CD4-positive, alpha-beta T cell (primary cell): ENCODE measurements at regions not wholly inside any gene's neighbourhood (a gene's known extent, or its start where the extent isn't known, plus 50 kb on each side); places are given as distances from the start of the nearest gene placed in this dataset.

Experiments
- ATAC-seq: fragments of 200-7000 bp; cut with Tn5 transposase; one replicate; pipeline ENCODE4 v1.10.0; 2022; ENCODE audit warnings: mild to moderate bottlenecking; ENCODE audit not compliant: poor library complexity
- CTCF ChIA-PET: fragments of 350-600 bp; sonication (Branson Sonifier 250); formaldehyde crosslinking; loops from one replicate; lab custom pipeline; 2021; ENCODE audit warnings: antibody characterized with exemption, inconsistent platforms; lab: Charles Lee
- POLR2A ChIA-PET: fragments of 350-600 bp; sonication (Branson Sonifier 250); formaldehyde crosslinking; loops from one replicate; lab custom pipeline; 2021; ENCODE audit warnings: antibody characterized with exemption, inconsistent platforms; lab: Charles Lee
- DNase-seq, 14 experiments: peaks; one replicate each; pipeline ENCODE4 v3.0.0-alpha.2; 2013 to 2020; ENCODE audit warnings: mixed read lengths in 2 of 14
- H3K27ac ChIP-seq, 2 donors: one replicate each; pipeline versions ENCODE4 v1.5.1 to v1.7.0; 2013; ENCODE audit warnings: low read length in 2 of 2, low read depth in 1 of 2, mild to moderate bottlenecking in 1 of 2
- H3K27me3 ChIP-seq, 2 experiments: 1 replicate in 1 of 2; 2 replicates in 1 of 2; pipeline versions ENCODE4 v1.6.1 to v1.7.0; 2013; ENCODE audit warnings: low read length in 2 of 2, control low read depth in 1 of 2, mild to moderate bottlenecking in 1 of 2, moderate library complexity in 1 of 2; ENCODE audit not compliant: insufficient read depth in 2 of 2, control insufficient read depth in 1 of 2
- H3K36me3 ChIP-seq: one replicate; pipeline ENCODE4 v1.6.1; 2013; ENCODE audit warnings: low read length, control low read depth; ENCODE audit not compliant: insufficient read depth
- H3K4me1 ChIP-seq: one replicate; pipeline ENCODE4 v1.6.1; 2013; ENCODE audit warnings: low read length, control low read depth; ENCODE audit not compliant: insufficient read depth
- H3K4me3 ChIP-seq: one replicate; pipeline ENCODE4 v1.5.1; 2013; ENCODE audit warnings: mild to moderate bottlenecking, low read length, moderate library complexity
- H3K9me3 ChIP-seq, 2 experiments: 1 replicate in 1 of 2; 2 replicates in 1 of 2; pipeline versions ENCODE4 v1.6.1 to v1.7.0; 2013; ENCODE audit warnings: low read length in 2 of 2, mild to moderate bottlenecking in 2 of 2, control low read depth in 1 of 2, moderate library complexity in 1 of 2; ENCODE audit not compliant: control insufficient read depth in 1 of 2, insufficient read depth in 1 of 2
- H3K27ac Mint-ChIP-seq: one replicate; pipeline ENCODE4 v1.8.0; 2020; ENCODE audit warnings: mixed read lengths
- H3K27me3 Mint-ChIP-seq: one replicate; pipeline ENCODE4 v1.8.0; 2021; ENCODE audit warnings: mixed read lengths
- H3K36me3 Mint-ChIP-seq: one replicate; pipeline ENCODE4 v1.8.0; 2021; ENCODE audit warnings: low read depth, mixed read lengths
- H3K4me1 Mint-ChIP-seq: one replicate; pipeline ENCODE4 v1.8.0; 2021; ENCODE audit warnings: low read depth, mixed read lengths
- H3K4me3 Mint-ChIP-seq: one replicate; pipeline ENCODE4 v1.8.0; 2020; ENCODE audit warnings: mild to moderate bottlenecking, mixed read lengths
- H3K9me3 Mint-ChIP-seq: one replicate; pipeline ENCODE4 v1.8.0; 2020; ENCODE audit warnings: mixed read lengths
- intact Hi-C, 2 experiments: fragments of 100-400 bp; cut with DNase I in 1 of 2; cut with micrococcal nuclease in 1 of 2; formaldehyde crosslinking; loops; one replicate each; pipeline versions ENCODE4 v1.15.1 to v1.9.0; 2023 to 2025; cut with DNase I, micrococcal nuclease
- TF ChIP-seq, protein P1 (sequence below): fragments of 200-600 bp; IDR thresholded peaks from one replicate; pipeline ENCODE4 v1.8.0; 2022; ENCODE audit warnings: antibody characterized with exemption, mild to moderate bottlenecking

DNA sequence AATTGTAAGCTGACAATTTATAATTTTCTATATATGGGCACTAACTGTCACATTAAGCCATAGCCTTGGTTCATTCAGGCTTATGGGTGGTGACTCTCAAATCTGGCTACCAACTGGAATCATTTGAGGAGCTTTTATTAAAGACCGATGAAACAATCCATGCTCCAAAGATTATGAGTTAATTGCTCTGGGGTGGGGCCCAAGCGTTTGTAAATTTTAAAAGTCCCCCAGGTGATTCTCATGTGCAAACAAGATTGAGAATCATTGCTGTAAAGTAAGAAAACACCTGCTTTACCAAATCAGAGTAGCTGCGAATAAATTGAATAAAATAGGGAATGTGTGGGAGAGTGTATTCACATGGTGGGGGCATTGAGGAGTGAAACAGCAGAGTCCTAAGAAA is 76.1 kb upstream of the RAB27B start:
- ATAC-seq: no peak
- H3K27ac ChIP-seq: no peak overlapping the region
- H3K27me3 ChIP-seq: no peaks in the 10 kb centered on the region
- H3K4me1 ChIP-seq: no peaks in the 10 kb centered on the region
- H3K9me3 ChIP-seq: no peaks in the 10 kb centered on the region
- Mint-ChIP-seq H3K27ac (no peak overlapping the region), H3K27me3 (no peaks in the 10 kb centered on the region), H3K4me3 (no peak overlapping the region), H3K9me3 (no peaks in the 10 kb centered on the region), H3K4me1 (no peaks in the 10 kb centered on the region), H3K36me3 (no peaks in the 10 kb centered on the region)
- no peaks in the 10 kb centered on the region for H3K36me3 ChIP-seq
- TF ChIP-seq, protein P1, sequence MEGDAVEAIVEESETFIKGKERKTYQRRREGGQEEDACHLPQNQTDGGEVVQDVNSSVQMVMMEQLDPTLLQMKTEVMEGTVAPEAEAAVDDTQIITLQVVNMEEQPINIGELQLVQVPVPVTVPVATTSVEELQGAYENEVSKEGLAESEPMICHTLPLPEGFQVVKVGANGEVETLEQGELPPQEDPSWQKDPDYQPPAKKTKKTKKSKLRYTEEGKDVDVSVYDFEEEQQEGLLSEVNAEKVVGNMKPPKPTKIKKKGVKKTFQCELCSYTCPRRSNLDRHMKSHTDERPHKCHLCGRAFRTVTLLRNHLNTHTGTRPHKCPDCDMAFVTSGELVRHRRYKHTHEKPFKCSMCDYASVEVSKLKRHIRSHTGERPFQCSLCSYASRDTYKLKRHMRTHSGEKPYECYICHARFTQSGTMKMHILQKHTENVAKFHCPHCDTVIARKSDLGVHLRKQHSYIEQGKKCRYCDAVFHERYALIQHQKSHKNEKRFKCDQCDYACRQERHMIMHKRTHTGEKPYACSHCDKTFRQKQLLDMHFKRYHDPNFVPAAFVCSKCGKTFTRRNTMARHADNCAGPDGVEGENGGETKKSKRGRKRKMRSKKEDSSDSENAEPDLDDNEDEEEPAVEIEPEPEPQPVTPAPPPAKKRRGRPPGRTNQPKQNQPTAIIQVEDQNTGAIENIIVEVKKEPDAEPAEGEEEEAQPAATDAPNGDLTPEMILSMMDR: no peak
- ChIA-PET CTCF (no interaction called here), POLR2A (no interaction called here)
- intact Hi-C loops: no loop called here
- H3K4me3 ChIP-seq: no peak overlapping the region
- DNase-seq: no peak

DNA sequence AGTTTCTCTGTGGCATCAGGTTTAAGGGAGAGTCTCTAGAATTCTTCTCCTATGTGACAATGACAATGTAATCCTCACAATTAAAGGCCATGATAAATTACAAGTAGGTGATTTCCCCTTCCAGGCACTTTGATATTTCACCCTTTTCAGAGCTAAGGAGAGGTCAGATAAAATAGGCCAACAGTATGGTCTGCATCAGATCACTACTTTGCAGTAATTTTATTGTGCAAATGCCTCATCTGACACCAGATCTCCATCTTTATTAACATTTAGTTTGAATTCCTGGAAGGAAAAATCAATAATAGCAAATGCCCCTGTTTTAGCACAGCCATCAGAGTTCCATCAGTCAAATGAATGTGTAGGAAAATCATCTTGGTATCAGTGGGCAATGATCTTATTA is 72.8 kb upstream of the RAB27B start:
- no peaks in the 10 kb centered on the region for H3K36me3 ChIP-seq
- ATAC-seq (no peak), DNase-seq (no peak)
- Mint-ChIP-seq H3K9me3 (no peaks in the 10 kb centered on the region), H3K36me3 (no peaks in the 10 kb centered on the region), H3K27me3 (no peaks in the 10 kb centered on the region), H3K4me1 (no peaks in the 10 kb centered on the region), H3K4me3 (no peak overlapping the region), H3K27ac (no peak overlapping the region)
- ChIA-PET POLR2A (no interaction called here), CTCF (no interaction called here)
- TF ChIP-seq, protein P1: no peak
- H3K4me1 ChIP-seq: no peaks in the 10 kb centered on the region
- H3K9me3 ChIP-seq: no peaks in the 10 kb centered on the region
- no peaks in the 10 kb centered on the region for H3K27me3 ChIP-seq
- intact Hi-C loops: no loop called here
- H3K4me3 ChIP-seq: no peak overlapping the region
- no peak overlapping the region for H3K27ac ChIP-seq

DNA sequence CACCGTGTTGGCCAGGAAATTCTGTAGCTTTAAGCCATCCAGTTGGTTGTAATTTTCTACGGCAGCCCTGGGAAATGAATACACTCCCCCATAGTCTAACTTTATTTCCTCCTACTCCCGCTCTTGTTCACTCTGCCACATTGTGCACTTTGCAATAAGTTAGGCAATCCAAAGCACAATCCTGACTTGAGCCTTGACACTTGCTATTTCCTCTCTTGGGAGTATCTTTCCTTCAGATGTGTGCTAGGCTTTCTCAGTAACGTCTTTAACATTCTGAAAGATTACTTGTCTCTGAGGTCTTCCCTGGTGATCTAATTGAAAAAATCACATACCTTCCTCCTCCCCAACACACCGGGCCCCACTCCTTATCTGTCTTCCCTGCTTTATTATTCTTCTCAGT is 65.9 kb upstream of the RAB27B start:
- H3K27ac Mint-ChIP-seq: no peak overlapping the region
- ChIA-PET CTCF (no interaction called here), POLR2A (no interaction called here)
- no peak for DNase-seq
- Histone ChIP-seq H3K4me3 (no peak overlapping the region), H3K27ac (no peak overlapping the region), H3K4me1 (no peaks in the 10 kb centered on the region), H3K27me3 (no peaks in the 10 kb centered on the region), H3K9me3 (no peaks in the 10 kb centered on the region), H3K36me3 (no peaks in the 10 kb centered on the region)
- no peaks in the 10 kb centered on the region for H3K27me3 Mint-ChIP-seq
- no peaks in the 10 kb centered on the region for H3K36me3 Mint-ChIP-seq
- ATAC-seq: no peak
- no peaks in the 10 kb centered on the region for H3K4me1 Mint-ChIP-seq
- TF ChIP-seq, protein P1: no peak
- intact Hi-C loops: no loop called here
- no peaks in the 10 kb centered on the region for H3K9me3 Mint-ChIP-seq
- H3K4me3 Mint-ChIP-seq: no peak overlapping the region
